CD8-positive, alpha-beta memory T cell (primary cell): ENCODE measurements at regions not wholly inside any gene's neighbourhood (a gene's known extent, or its start where the extent isn't known, plus 50 kb on each side); places are given as distances from the start of the nearest gene placed in this dataset.

ENCODE experiments used
- CTCF ChIA-PET: fragments of 350-600 bp; sonication (Branson Sonifier 250); formaldehyde crosslinking; loops from one replicate; lab custom pipeline; 2021; ENCODE audit warnings: antibody characterized with exemption; lab: Charles Lee
- POLR2A ChIA-PET: fragments of 350-600 bp; sonication (Branson Sonifier 250); formaldehyde crosslinking; loops from one replicate; lab custom pipeline; 2021; ENCODE audit warnings: antibody characterized with exemption; lab: Charles Lee
- DNase-seq, 5 donors: peaks; one replicate each; pipeline versions ENCODE4 v3.0.0 to v3.0.0-alpha.2; 2020 to 2022; ENCODE audit warnings: mixed read lengths in 1 of 5
- H3K27ac ChIP-seq: one replicate; pipeline ENCODE4 v1.7.0; 2013; ENCODE audit warnings: low read depth, mild to moderate bottlenecking, low read length, moderate library complexity
- H3K27me3 ChIP-seq: 2 replicates; pipeline ENCODE4 v1.7.0; 2013; ENCODE audit warnings: low read length, mild to moderate bottlenecking; ENCODE audit not compliant: insufficient read depth, poor library complexity, severe bottlenecking
- H3K36me3 ChIP-seq: 2 replicates; pipeline ENCODE4 v1.7.0; 2013; ENCODE audit warnings: mild to moderate bottlenecking, low read length, moderate library complexity; ENCODE audit not compliant: insufficient read depth
- H3K4me1 ChIP-seq: 2 replicates; pipeline ENCODE4 v1.7.0; 2013; ENCODE audit warnings: mild to moderate bottlenecking, low read length, moderate library complexity; ENCODE audit not compliant: insufficient read depth
- H3K4me3 ChIP-seq: 2 replicates; pipeline ENCODE4 v1.7.0; 2013; ENCODE audit warnings: mild to moderate bottlenecking, low read length
- H3K9me3 ChIP-seq: 2 replicates; pipeline ENCODE4 v1.7.0; 2013; ENCODE audit warnings: mild to moderate bottlenecking, low read length
- H3K27ac Mint-ChIP-seq, 8 donors: one replicate each; pipeline ENCODE4 v1.8.0; 2020 to 2021; ENCODE audit warnings: mixed read lengths in 8 of 8, mild to moderate bottlenecking in 6 of 8, inconsistent platforms in 3 of 8, moderate library complexity in 3 of 8
- H3K27me3 Mint-ChIP-seq, 2 donors: one replicate each; pipeline ENCODE4 v1.8.0; 2020 to 2021; ENCODE audit warnings: mixed read lengths in 2 of 2, mild to moderate bottlenecking in 1 of 2, moderate library complexity in 1 of 2
- H3K36me3 Mint-ChIP-seq, 3 donors: one replicate each; pipeline ENCODE4 v1.8.0; 2020 to 2021; ENCODE audit warnings: mixed read lengths in 3 of 3, inconsistent platforms in 1 of 3, mild to moderate bottlenecking in 1 of 3
- H3K4me1 Mint-ChIP-seq, 3 donors: one replicate each; pipeline ENCODE4 v1.8.0; 2020 to 2021; ENCODE audit warnings: mixed read lengths in 3 of 3, inconsistent platforms in 1 of 3, mild to moderate bottlenecking in 1 of 3
- H3K4me3 Mint-ChIP-seq, 7 donors: one replicate each; pipeline ENCODE4 v1.8.0; 2020 to 2021; ENCODE audit warnings: mixed read lengths in 7 of 7, mild to moderate bottlenecking in 6 of 7, moderate library complexity in 4 of 7, inconsistent platforms in 2 of 7
- H3K9me3 Mint-ChIP-seq, 5 donors: one replicate each; pipeline ENCODE4 v1.8.0; 2020 to 2022; ENCODE audit warnings: mixed read lengths in 5 of 5, mild to moderate bottlenecking in 3 of 5, moderate library complexity in 2 of 5, inconsistent platforms in 1 of 5

DNA sequence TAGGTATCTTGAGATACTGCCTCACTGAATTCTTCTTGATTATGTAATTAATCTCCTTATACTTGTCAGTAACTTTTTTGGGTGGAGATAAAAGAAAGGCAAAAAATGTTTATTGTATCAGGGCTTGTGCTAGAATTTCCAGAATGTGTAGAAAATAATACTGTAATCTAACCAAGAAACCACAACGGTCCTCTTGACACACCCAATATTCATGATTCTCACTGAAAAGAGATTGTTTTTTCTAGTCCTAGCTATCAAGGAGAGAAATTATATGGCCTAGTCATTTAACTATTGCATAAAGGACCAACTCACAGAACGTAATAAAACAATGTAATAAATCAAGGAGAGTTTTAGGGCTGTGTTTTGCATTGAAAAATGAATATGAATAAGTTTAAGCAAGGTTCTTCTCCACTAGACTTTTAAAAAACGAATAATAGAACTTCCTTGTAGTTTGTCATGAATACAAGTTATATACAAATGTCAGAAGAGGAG, 80.0 kb upstream of the STEAP4 start:
- Histone ChIP-seq H3K9me3 (no peaks in the 10 kb centered on the region), H3K4me1 (no peaks in the 10 kb centered on the region), H3K27ac (no peak overlapping the region), H3K27me3 (no peaks in the 10 kb centered on the region), H3K36me3 (no peaks in the 10 kb centered on the region), H3K4me3 (no peak overlapping the region)
- no peaks in the 10 kb centered on the region for H3K4me1 Mint-ChIP-seq
- no peak overlapping the region for H3K27ac Mint-ChIP-seq
- H3K4me3 Mint-ChIP-seq: no peak overlapping the region
- H3K27me3 Mint-ChIP-seq: peaks cover 7 to 8% of the 10 kb centered on the region in 2 donors
- no peaks in the 10 kb centered on the region for H3K9me3 Mint-ChIP-seq
- ChIA-PET CTCF (no interaction called here), POLR2A (no interaction called here)
- no peak for DNase-seq
- H3K36me3 Mint-ChIP-seq: no peaks in the 10 kb centered on the region

DNA sequence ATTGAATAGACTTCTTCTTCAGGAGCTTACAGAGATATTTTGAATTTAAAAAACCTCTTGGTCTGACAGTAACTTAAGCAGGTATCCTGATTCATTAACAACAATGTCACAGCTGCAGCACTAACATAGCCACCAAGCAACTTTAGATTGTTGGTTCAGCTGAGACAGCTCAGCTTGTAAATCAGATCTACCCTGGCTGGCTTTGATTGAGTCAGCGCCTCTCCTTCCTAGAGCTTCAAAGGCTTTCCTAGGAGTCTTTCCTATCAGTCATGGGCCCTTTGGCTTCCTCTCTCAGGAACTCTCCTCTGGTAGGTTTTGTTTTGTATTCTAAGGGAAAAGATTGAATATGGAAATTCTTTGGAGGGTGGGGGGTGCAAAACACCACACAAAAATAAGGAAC, 70.7 kb upstream of the STEAP4 start:
- no peaks in the 10 kb centered on the region for H3K27me3 ChIP-seq
- no peak overlapping the region for H3K4me3 Mint-ChIP-seq
- CTCF ChIA-PET: no interaction called here
- POLR2A ChIA-PET: no interaction called here
- DNase-seq: no peak
- H3K27me3 Mint-ChIP-seq: peaks cover 3 to 15% of the 10 kb centered on the region in 2 donors
- no peak overlapping the region for H3K27ac Mint-ChIP-seq
- no peaks in the 10 kb centered on the region for H3K36me3 Mint-ChIP-seq
- no peaks in the 10 kb centered on the region for H3K36me3 ChIP-seq
- H3K4me1 ChIP-seq: no peaks in the 10 kb centered on the region
- H3K9me3 Mint-ChIP-seq: peaks cover 0 to 2% (median 0%) of the 10 kb centered on the region in 5 donors
- no peak overlapping the region for H3K4me3 ChIP-seq
- H3K27ac ChIP-seq: no peak overlapping the region
- no peaks in the 10 kb centered on the region for H3K4me1 Mint-ChIP-seq
- H3K9me3 ChIP-seq: no peaks in the 10 kb centered on the region

DNA sequence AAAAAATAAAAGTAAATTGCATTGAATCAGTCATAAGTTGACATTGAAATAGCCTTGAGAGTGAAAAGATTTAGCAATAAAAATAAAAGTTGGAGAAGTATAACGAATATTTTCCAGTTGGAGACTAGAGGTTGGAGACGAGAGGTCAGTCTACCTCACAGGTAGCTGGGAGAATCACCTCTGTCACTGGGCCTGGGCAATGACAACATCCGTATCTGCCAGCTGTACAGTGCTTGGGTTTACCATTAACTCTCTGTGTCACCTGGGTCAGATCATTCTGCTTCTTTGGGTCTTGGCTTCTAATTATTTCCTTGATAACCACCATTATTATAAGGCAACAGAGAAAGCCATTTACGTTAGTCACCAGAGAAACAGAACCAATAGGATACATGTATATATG, 62.0 kb upstream of the STEAP4 start:
- H3K27me3 Mint-ChIP-seq: peaks cover 0 to 3% of the 10 kb centered on the region in 2 donors
- POLR2A ChIA-PET: no interaction called here
- Histone ChIP-seq H3K36me3 (no peaks in the 10 kb centered on the region), H3K4me1 (no peaks in the 10 kb centered on the region), H3K27me3 (no peaks in the 10 kb centered on the region), H3K4me3 (no peak overlapping the region), H3K9me3 (no peaks in the 10 kb centered on the region), H3K27ac (no peak overlapping the region)
- no peak overlapping the region for H3K4me3 Mint-ChIP-seq
- no peaks in the 10 kb centered on the region for H3K4me1 Mint-ChIP-seq
- no peaks in the 10 kb centered on the region for H3K36me3 Mint-ChIP-seq
- DNase-seq: no peak
- CTCF ChIA-PET: no interaction called here
- peaks cover 0 to 3% (median 0%) of the 10 kb centered on the region in 5 donors for H3K9me3 Mint-ChIP-seq
- no peak overlapping the region for H3K27ac Mint-ChIP-seq

DNA sequence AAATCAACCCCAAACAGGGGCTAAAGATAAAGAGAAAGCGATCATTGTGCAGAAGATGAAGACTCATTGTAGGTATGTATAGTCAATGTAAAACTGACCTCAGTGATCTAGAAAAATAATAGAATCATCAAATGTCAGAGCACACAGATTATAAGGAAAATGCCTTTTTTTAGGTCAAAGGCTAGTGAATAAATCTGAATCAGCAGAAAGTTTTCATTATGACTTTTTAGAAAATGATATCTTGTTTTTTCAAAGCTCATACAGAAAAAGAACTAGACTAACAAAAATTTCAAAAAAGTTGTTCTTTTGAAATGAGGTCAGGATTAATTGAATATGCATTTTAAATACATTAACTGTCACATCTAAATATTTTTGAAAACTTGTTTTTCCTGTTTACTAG, 60.2 kb upstream of the STEAP4 start:
- no peak overlapping the region for H3K4me3 ChIP-seq
- H3K36me3 Mint-ChIP-seq: no peaks in the 10 kb centered on the region
- DNase-seq: no peak
- no peaks in the 10 kb centered on the region for H3K4me1 Mint-ChIP-seq
- ChIA-PET POLR2A (no interaction called here), CTCF (no interaction called here)
- H3K27me3 ChIP-seq: no peaks in the 10 kb centered on the region
- no peak overlapping the region for H3K27ac ChIP-seq
- H3K9me3 ChIP-seq: no peaks in the 10 kb centered on the region
- H3K27me3 Mint-ChIP-seq: peaks cover 0 to 3% of the 10 kb centered on the region in 2 donors
- no peak overlapping the region for H3K27ac Mint-ChIP-seq
- H3K4me1 ChIP-seq: no peaks in the 10 kb centered on the region
- no peaks in the 10 kb centered on the region for H3K36me3 ChIP-seq
- H3K9me3 Mint-ChIP-seq: peaks cover 0 to 3% (median 0%) of the 10 kb centered on the region in 5 donors
- H3K4me3 Mint-ChIP-seq: no peak overlapping the region

DNA sequence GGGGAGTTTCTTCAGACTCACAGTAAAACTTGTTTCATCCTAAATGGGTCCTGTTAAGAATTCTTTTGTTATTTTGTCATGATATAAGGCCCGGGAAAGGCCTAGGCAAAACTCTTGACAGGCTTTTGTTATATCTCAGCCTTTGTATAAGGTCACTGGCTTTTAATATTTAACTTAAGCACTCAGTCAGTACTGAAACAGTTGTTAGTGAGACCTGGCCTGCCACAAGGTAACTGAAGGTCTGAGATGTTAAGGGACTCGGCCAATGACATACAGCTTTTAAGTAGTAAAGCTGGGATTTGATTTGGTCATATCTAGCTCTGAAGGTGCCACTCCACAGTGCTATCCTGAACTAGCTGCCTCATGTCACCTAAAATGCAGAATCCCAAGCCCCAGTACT, 57.2 kb upstream of the STEAP4 start:
- Histone ChIP-seq H3K36me3 (no peaks in the 10 kb centered on the region), H3K27ac (no peak overlapping the region), H3K4me3 (no peak overlapping the region), H3K27me3 (no peaks in the 10 kb centered on the region), H3K9me3 (no peaks in the 10 kb centered on the region), H3K4me1 (no peaks in the 10 kb centered on the region)
- Mint-ChIP-seq H3K36me3 (no peaks in the 10 kb centered on the region), H3K4me3 (no peak overlapping the region), H3K27me3 (peaks cover 0 to 8% of the 10 kb centered on the region in 2 donors), H3K4me1 (no peaks in the 10 kb centered on the region), H3K9me3 (peaks cover 0 to 2% (median 0%) of the 10 kb centered on the region in 5 donors), H3K27ac (no peak overlapping the region)
- ChIA-PET POLR2A (no interaction called here), CTCF (no interaction called here)
- DNase-seq: no peak

DNA sequence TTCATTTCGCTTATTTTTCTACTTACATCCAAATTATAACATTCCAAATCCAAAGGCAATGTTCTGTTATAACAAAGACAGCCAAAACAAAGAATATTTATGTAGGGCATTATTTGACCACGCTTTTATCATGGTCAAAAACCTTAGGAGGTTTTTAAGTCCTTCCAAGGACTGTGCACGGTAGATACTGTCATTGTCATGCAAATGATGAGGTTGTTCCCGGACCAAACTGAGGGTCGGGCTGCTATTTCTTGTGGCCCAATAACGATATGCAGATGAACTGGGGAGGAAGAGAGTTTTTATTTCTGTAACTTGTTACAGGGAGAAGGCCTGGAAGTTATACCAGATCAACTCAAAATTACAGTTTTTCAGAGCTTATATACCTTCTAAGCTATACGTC, 56.6 kb upstream of the STEAP4 start:
- H3K4me3 ChIP-seq: no peak overlapping the region
- H3K9me3 ChIP-seq: no peaks in the 10 kb centered on the region
- no peak overlapping the region for H3K27ac Mint-ChIP-seq
- peaks cover 0 to 2% (median 0%) of the 10 kb centered on the region in 5 donors for H3K9me3 Mint-ChIP-seq
- no peaks in the 10 kb centered on the region for H3K27me3 ChIP-seq
- no peaks in the 10 kb centered on the region for H3K36me3 ChIP-seq
- no peak overlapping the region for H3K27ac ChIP-seq
- H3K4me3 Mint-ChIP-seq: no peak overlapping the region
- peaks cover 0 to 1% (median 0%) of the 10 kb centered on the region in 3 donors for H3K4me1 Mint-ChIP-seq
- no peak for DNase-seq
- no peaks in the 10 kb centered on the region for H3K36me3 Mint-ChIP-seq
- H3K4me1 ChIP-seq: no peaks in the 10 kb centered on the region
- peaks cover 0 to 8% of the 10 kb centered on the region in 2 donors for H3K27me3 Mint-ChIP-seq
- ChIA-PET POLR2A (no interaction called here), CTCF (no interaction called here)

DNA sequence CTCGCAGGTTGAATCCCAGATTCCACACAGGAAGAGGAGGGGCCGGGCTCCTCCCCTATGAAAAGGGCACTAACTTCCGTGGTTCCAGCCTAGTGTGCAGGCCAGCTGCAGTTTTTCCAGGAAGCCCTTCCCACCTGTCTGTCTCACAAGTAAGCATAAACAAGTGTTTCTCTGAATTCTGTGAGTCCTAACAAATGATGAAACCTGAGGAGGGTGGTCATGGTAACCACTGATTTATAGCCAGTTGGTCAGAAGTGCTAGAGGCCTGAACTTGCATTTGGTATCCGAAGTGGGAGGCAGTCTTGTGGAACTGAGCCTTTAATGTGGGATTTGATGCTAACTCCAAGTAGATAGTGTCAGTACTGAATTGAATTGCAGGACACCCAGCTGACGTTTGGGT, 54.7 kb upstream of the STEAP4 start:
- Histone ChIP-seq H3K9me3 (no peaks in the 10 kb centered on the region), H3K27ac (no peak overlapping the region), H3K36me3 (no peaks in the 10 kb centered on the region), H3K4me3 (no peak overlapping the region), H3K4me1 (no peaks in the 10 kb centered on the region), H3K27me3 (no peaks in the 10 kb centered on the region)
- DNase-seq: no peak
- H3K27me3 Mint-ChIP-seq: peaks cover 0 to 8% of the 10 kb centered on the region in 2 donors
- ChIA-PET CTCF (no interaction called here), POLR2A (no interaction called here)
- H3K9me3 Mint-ChIP-seq: peaks cover 0 to 2% (median 0%) of the 10 kb centered on the region in 5 donors
- no peak overlapping the region for H3K4me3 Mint-ChIP-seq
- H3K4me1 Mint-ChIP-seq: peaks cover 0 to 4% (median 1%) of the 10 kb centered on the region in 3 donors
- no peaks in the 10 kb centered on the region for H3K36me3 Mint-ChIP-seq
- H3K27ac Mint-ChIP-seq: no peak overlapping the region

DNA sequence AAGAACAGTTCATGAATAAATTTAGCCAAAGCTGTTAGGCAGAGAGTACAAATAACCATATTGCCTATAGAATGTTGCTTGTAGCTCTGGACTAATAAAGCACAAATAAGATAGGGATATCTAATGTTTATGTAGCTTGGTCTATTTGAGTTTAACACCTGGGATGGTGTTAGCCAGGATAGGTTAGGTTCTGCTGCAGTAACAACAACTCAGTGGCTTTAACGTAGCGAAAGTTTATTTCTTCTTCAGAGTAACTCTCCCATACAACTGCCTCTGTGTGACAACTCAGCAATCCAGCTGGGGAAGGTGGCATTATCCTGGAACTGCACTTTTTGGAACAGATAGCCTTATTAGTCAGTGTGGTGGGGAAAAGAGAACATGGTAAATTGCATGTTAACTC, 52.2 kb upstream of the STEAP4 start:
- ChIA-PET POLR2A (no interaction called here), CTCF (no interaction called here)
- DNase-seq: no peak
- H3K9me3 Mint-ChIP-seq: peaks cover 0 to 2% (median 0%) of the 10 kb centered on the region in 5 donors
- peaks cover 0 to 11% of the 10 kb centered on the region in 2 donors for H3K27me3 Mint-ChIP-seq
- Histone ChIP-seq H3K36me3 (no peaks in the 10 kb centered on the region), H3K27me3 (no peaks in the 10 kb centered on the region), H3K4me1 (no peaks in the 10 kb centered on the region), H3K9me3 (no peaks in the 10 kb centered on the region), H3K4me3 (no peak overlapping the region), H3K27ac (no peak overlapping the region)
- H3K4me1 Mint-ChIP-seq: peaks cover 0 to 4% (median 1%) of the 10 kb centered on the region in 3 donors
- peak overlapping the region in 1 of 7 donors; percentile 18 for H3K4me3 Mint-ChIP-seq
- no peak overlapping the region for H3K27ac Mint-ChIP-seq
- no peaks in the 10 kb centered on the region for H3K36me3 Mint-ChIP-seq

DNA sequence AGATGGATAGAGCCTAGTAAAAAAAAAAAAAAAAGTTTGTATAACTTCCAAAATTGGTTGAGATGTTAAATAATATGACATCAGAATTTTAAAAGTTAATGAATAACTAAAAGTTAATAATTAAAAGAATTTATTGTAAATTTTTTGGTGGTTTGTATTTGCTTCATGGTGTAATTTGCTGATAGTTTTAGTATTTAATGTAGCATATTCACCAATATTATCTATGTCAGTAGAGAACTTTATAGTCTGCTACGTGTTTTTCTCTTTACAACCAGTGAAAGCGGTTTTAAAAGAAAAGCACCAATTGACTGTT, 51.8 kb upstream of the STEAP4 start:
- Mint-ChIP-seq H3K27me3 (peaks cover 0 to 11% of the 10 kb centered on the region in 2 donors), H3K4me1 (peaks cover 0 to 4% (median 1%) of the 10 kb centered on the region in 3 donors), H3K4me3 (no peak overlapping the region), H3K9me3 (peaks cover 0 to 2% (median 0%) of the 10 kb centered on the region in 5 donors), H3K36me3 (no peaks in the 10 kb centered on the region), H3K27ac (no peak overlapping the region)
- Histone ChIP-seq H3K27ac (no peak overlapping the region), H3K4me3 (no peak overlapping the region), H3K4me1 (no peaks in the 10 kb centered on the region), H3K36me3 (no peaks in the 10 kb centered on the region), H3K27me3 (no peaks in the 10 kb centered on the region), H3K9me3 (no peaks in the 10 kb centered on the region)
- CTCF ChIA-PET: no interaction called here
- POLR2A ChIA-PET: no interaction called here
- DNase-seq: no peak
